KOPT-K1 (cell line): ENCODE measurements at regions not wholly inside any gene's neighbourhood (a gene's known extent, or its start where the extent isn't known, plus 50 kb on each side); places are given as distances from the start of the nearest gene placed in this dataset.
"Not testable (repeated sequence)": the region's sequence is repeated elsewhere in the genome, so short reads cannot be mapped to it uniquely, and the experiment has no call there.

Experiments used
- H3K27ac ChIP-seq: fragments of 200-600 bp; sonication (generic); 2 replicates; pipeline ENCODE4 v1.5.1; 2016; ENCODE audit warnings: antibody characterized with exemption, mild to moderate bottlenecking, low read depth, low read length; ENCODE audit not compliant: poor library complexity, severe bottlenecking
- H3K36me3 ChIP-seq: fragments of 200-600 bp; sonication (generic); 2 replicates; pipeline ENCODE4 v1.5.1; 2017; ENCODE audit warnings: antibody characterized with exemption, mild to moderate bottlenecking, low read length, moderate library complexity; ENCODE audit not compliant: insufficient read depth
- H3K9me3 ChIP-seq: fragments of 200-600 bp; sonication (generic); 2 replicates; pipeline ENCODE4 v1.5.1; 2017; ENCODE audit warnings: antibody characterized with exemption, low read length, mild to moderate bottlenecking; ENCODE audit not compliant: insufficient read depth, poor library complexity, severe bottlenecking

- Histone ChIP-seq H3K36me3 (no peaks in the 10 kb centered on the region), H3K9me3 (no peaks in the 10 kb centered on the region), H3K27ac (no peak overlapping the region)
Observed at GRCh38 chr2:43071599-43072550, 154.5 kb downstream of the ZFP36L2 start.

GRCh38 chr2:43070676-43071502 is 155.5 kb downstream of the ZFP36L2 start:
- H3K36me3 ChIP-seq, result no peaks in the 10 kb centered on the region
- no peak overlapping the region for H3K27ac ChIP-seq
- no peaks in the 10 kb centered on the region for H3K9me3 ChIP-seq

- Histone ChIP-seq H3K27ac (no peak overlapping the region), H3K36me3 (no peaks in the 10 kb centered on the region)
Observed at GRCh38 chr2:43070030-43070429, 156.4 kb downstream of the ZFP36L2 start.

GRCh38 chr2:43068631-43069517 is 157.5 kb downstream of the ZFP36L2 start:
- Histone ChIP-seq H3K9me3 (no peaks in the 10 kb centered on the region), H3K27ac (no peak overlapping the region), H3K36me3 (no peaks in the 10 kb centered on the region)

More at GRCh38 chr2:43070030-43070429, 156.4 kb downstream of the ZFP36L2 start:
- no peaks in the 10 kb centered on the region for H3K9me3 ChIP-seq

GRCh38 chr2:43068041-43068533 is 158.3 kb downstream of the ZFP36L2 start:
- no peaks in the 10 kb centered on the region for H3K36me3 ChIP-seq
- H3K27ac ChIP-seq, result no peak overlapping the region
- H3K9me3 ChIP-seq, result no peaks in the 10 kb centered on the region

GRCh38 chr2:43067254-43068040 is 159.0 kb downstream of the ZFP36L2 start:
- H3K27ac ChIP-seq, result no peak overlapping the region
- no peaks in the 10 kb centered on the region for H3K9me3 ChIP-seq
- no peaks in the 10 kb centered on the region for H3K36me3 ChIP-seq

GRCh38 chr2:43066541-43067253 is 159.7 kb downstream of the ZFP36L2 start:
- H3K36me3 ChIP-seq, H3K9me3 ChIP-seq, H3K27ac ChIP-seq: not testable (repeated sequence)

GRCh38 chr2:43065871-43066270 is 160.5 kb downstream of the ZFP36L2 start:
- Histone ChIP-seq H3K36me3 (no peaks in the 10 kb centered on the region), H3K9me3 (peaks cover 8% of the 10 kb centered on the region), H3K27ac (no peak overlapping the region)

- H3K36me3 ChIP-seq, result no peaks in the 10 kb centered on the region
- H3K27ac ChIP-seq, result no peak overlapping the region
- peaks cover 8% of the 10 kb centered on the region for H3K9me3 ChIP-seq
Observed at GRCh38 chr2:43065036-43065435, 161.4 kb downstream of the ZFP36L2 start.

GRCh38 chr2:43063096-43063495 is 163.3 kb downstream of the ZFP36L2 start:
- H3K9me3 ChIP-seq, H3K36me3 ChIP-seq, H3K27ac ChIP-seq: not testable (repeated sequence)

GRCh38 chr2:43062058-43062457 is 164.3 kb downstream of the ZFP36L2 start:
- H3K27ac ChIP-seq, result no peak overlapping the region
- H3K9me3 ChIP-seq, result peaks cover 8% of the 10 kb centered on the region
- H3K36me3 ChIP-seq, result no peaks in the 10 kb centered on the region

GRCh38 chr2:43060390-43061016 is 165.9 kb downstream of the ZFP36L2 start:
- H3K36me3 ChIP-seq, result no peaks in the 10 kb centered on the region
- peaks cover 8% of the 10 kb centered on the region for H3K9me3 ChIP-seq
- peak overlapping the region; percentile 79 for H3K27ac ChIP-seq
